GM13976 (cell line): ENCODE measurements at regions not wholly inside any gene's neighbourhood (a gene's known extent, or its start where the extent isn't known, plus 50 kb on each side); places are given as distances from the start of the nearest gene placed in this dataset.

Experiments used
- DNase-seq: peaks from one replicate; pipeline ENCODE4 v3.0.0; 2012; ENCODE audit warnings: low spot score
- CTCF ChIP-seq: IDR thresholded peaks from 2 replicates; pipeline ENCODE4 v1.5.1; 2012; ENCODE audit warnings: borderline replicate concordance, mild to moderate bottlenecking; ENCODE audit not compliant: insufficient read depth; ENCODE audit errors: extremely low read depth, missing control alignments, control extremely low read depth
- in situ Hi-C: fragments of 300-500 bp; cut with MboI; formaldehyde crosslinking; loops from one replicate; pipeline ENCODE4 v1.12.0; 2022; ENCODE audit warnings: low sequenced_read_pairs, mixed read lengths, inconsistent platforms; ENCODE audit not compliant: unreplicated experiment

DNA sequence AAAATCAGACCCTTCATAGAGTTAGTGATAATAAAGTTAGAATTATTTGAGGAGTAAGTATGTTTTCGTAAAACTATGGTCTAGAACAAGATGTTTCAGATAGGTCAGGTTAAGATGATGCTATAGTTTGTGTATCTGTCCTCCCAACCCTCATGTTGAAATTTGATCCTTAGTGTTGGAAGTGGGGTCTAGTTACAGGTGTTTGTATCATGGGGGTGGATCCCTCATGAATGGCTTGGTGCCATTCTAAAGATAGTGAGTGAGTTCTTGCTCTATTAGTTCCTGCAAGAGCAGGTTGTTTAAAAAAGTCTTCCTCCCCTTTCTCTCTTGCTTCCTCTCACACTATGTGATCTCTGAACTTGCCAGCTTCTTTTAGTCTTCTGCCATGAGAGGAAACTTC lies 707.3 kb upstream of the FOXG1 start:
- DNase-seq = no peak
- no peak for TF ChIP-seq CTCF
- in situ Hi-C loops = no loop called here

- no peak for TF ChIP-seq CTCF
- in situ Hi-C loops = no loop called here
- no peak for DNase-seq
Observed at GRCh38 chr14:28061006-28061405, 705.6 kb upstream of the FOXG1 start.

- in situ Hi-C loops = no loop called here
- TF ChIP-seq CTCF = no peak
- no peak for DNase-seq
Observed at GRCh38 chr14:28077021-28077420, 689.6 kb upstream of the FOXG1 start.

- in situ Hi-C loops = no loop called here
- TF ChIP-seq CTCF = no peak
- DNase-seq = no peak
Observed at GRCh38 chr14:28083389-28083788, 683.2 kb upstream of the FOXG1 start.

DNA sequence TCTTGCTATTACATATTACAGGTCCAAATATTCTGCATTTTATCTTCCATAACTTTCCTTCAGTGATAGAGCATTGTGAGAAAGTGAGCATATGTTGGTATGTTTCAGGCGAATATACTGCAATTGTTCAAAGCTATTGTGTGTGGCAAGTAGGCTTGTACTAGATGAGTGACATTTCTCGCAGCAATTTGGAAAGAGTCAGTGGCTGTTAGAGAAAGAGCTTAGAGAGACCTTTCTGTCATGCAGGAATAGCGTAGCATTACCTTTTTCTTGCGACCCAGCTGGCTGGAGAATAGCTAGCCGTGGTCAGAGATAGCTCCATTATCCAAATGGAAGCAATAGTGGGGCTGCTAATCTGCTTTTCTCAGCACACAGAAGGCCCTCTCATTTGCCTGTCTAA lies 678.5 kb upstream of the FOXG1 start:
- in situ Hi-C loops = no loop called here
- TF ChIP-seq CTCF = no peak
- no peak for DNase-seq

- no peak for DNase-seq
- no peak for TF ChIP-seq CTCF
- in situ Hi-C loops = no loop called here
Observed at GRCh38 chr14:28097585-28097984, 669.0 kb upstream of the FOXG1 start.

- no peak for TF ChIP-seq CTCF
- no peak for DNase-seq
- in situ Hi-C loops = no loop called here
Observed at GRCh38 chr14:28098856-28099255, 667.7 kb upstream of the FOXG1 start.
